Stimulated activated CD8-positive, alpha-beta memory T cell treated with anti-CD3 and anti-CD28 coated beads, Interleukin-7, amount 100 ng/mL, for 4 hours (primary cell): ENCODE measurements at regions not wholly inside any gene's neighbourhood (a gene's known extent, or its start where the extent isn't known, plus 50 kb on each side); places are given as distances from the start of the nearest gene placed in this dataset.

ENCODE experiments used
- DNase-seq, 2 donors: peaks; one replicate each; pipeline ENCODE4 v3.0.0-alpha.2; 2020; ENCODE audit warnings: low read depth in 2 of 2

DNA sequence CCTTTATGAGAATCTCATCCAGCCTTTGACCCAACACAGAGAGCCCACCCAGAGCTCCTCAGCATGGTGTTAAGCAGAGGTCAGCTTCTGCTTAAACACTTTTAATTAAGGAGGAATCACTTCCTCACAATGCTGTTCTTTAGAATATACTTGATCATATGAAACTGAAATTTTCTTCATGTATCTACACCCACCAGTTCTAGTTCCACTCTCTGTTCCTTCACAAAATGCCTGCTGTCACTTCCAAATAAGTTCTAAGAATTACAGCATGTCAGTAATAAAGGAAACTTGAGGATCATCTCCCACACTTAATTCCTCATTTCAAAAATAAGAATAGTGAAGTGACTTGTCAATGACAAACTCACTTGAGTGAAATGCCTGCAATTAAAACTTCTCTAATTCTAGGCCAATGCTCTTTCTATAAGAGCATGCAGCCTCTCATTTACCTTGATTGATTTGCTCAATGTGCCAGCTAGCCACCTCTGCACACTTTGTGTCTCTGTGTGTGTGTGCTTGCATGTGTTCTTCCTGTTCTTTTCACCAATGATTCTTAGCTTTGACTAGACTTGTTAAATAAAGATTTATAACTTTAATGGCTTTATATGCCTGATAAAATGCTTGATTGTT, 356.3 kb downstream of the PLPP3 start:
- no peak for DNase-seq

GRCh38 chr1:56220021-56220420, 359.3 kb downstream of the PLPP3 start:
- DNase-seq = no peak

DNA sequence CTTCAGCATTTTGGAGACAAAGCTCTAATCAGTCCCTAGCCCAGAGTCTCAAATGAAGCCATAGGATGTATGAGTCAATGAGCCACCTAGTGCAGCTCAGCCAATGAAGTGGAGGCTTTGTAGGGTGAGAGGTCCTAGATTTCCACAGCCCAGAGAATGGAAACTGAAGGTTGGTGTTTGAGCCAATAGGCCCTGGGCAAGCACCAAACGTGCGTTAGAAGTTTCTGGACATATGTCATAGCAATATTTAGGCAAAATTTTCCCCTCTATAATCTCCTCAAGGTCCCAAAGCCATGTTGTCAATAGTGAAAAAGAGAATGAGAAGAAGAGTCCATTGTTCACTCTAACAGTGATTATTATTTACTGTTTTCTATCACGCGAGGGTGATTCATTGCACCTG, 361.3 kb downstream of the PLPP3 start:
- no peak for DNase-seq

DNA sequence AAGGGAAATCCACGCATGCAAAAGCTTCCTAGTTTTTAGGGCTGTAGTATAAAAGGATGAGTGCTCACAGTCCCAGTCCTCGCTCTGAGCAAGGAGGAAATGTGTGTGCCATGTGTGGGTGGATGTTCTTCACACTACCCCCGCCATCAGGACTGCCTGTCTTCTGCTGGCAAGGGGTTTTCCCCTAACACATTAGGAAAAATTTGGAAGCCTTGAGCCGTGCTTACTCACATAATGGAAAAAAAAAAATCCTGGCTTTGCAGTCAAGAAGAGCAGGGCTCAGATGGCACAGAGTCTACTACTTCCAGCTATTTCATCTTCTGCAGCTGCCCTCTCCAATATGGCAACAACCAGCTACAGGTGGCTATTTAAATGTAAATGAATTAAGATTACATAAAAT, 363.1 kb downstream of the PLPP3 start:
- DNase-seq = no peak

DNA sequence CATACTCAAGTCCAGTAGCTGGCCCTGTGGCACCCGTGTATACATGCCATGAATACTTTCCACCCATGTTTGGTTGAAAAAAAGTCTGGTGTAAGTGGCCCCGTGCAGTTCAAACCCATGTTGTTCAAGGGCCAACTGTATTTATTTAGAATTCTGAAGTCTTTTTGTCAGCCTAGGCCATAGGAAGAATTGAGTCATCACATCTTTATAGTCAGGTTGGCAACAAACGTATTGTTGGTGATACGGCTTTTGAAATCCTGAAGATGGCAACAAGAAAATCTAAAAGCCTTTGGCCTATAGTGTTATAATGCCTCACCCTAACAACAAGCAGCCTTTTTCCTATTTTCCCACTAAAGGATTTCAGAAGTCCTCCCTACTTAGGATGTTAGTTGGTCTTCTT, 363.6 kb downstream of the PLPP3 start:
- no peak for DNase-seq

DNA sequence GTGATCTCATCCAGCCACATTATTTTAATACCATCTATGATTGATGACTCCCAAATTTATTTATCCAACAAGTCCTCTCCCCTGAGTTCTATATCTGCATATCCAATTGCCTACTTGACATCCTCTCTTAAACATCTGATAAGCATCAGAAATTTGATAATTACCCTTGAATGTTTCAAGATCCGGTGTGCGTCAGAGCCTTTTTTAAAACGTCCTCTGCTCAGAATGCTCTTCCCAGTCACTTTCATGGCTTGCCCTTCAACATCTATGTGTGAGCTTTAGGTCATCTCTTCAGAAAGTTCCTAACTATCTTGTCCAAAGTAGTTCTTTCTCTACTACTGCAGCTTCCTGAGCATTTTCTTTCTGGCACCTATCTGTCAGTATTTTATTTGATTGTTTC, 364.3 kb downstream of the PLPP3 start:
- no peak for DNase-seq

DNA sequence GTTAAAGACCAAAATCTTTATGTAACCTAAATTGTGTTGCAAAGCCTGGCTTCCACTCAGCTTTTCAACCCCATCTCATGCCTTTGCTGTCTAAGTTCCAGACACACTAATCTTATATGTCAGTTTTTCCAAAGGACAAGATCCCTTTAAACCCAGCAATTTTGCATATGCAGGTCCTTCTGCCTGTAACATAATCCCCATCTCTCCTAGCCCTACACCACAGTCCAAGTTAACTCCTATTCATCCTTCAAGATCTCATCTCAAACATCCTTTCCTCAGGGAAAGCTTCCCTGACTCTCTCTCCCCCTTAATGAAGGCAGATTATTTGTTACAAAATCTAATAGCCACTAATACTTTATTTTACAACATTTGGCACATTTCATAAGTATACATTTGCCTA, 366.3 kb downstream of the PLPP3 start:
- no peak for DNase-seq

GRCh38 chr1:56212143-56212542, 367.2 kb downstream of the PLPP3 start:
- no peak for DNase-seq

DNA sequence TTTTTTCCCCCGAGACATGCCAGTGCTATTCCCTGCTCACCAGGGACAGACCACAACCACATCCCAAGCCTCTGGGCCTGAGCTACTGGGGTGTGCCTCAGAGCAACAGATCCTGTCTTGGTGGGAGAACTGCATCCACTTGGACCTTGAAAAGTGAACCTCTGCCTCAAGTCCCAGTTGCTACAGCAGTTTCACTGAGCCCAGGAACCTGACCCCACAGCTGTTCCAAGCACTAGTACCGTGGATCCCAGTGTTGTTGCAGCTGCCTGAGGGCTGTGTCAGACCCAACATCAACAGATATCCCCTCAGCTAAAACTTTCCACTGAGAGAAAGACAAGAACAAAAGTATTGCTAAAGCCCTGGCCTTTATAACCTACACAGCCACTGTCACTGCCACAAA, 373.0 kb downstream of the PLPP3 start:
- DNase-seq = no peak

DNA sequence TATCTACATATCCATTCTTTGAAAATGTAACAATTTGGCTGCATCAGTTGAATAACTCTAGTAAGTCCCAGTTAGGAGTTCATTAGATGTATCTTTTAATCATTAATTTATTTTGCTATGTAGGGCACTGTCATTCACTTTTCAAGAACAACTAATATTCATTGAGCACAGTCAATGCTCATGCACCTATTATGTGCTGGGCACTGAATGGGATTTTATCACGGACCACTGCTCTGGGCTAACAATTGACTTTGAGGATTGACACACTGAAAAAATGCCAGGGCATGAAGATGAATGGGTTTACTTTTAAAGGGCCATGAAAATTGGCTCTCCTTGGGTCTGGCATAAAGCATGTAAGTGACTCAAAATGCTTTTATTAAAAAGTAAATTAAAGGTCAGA, 375.2 kb downstream of the PLPP3 start:
- no peak for DNase-seq

DNA sequence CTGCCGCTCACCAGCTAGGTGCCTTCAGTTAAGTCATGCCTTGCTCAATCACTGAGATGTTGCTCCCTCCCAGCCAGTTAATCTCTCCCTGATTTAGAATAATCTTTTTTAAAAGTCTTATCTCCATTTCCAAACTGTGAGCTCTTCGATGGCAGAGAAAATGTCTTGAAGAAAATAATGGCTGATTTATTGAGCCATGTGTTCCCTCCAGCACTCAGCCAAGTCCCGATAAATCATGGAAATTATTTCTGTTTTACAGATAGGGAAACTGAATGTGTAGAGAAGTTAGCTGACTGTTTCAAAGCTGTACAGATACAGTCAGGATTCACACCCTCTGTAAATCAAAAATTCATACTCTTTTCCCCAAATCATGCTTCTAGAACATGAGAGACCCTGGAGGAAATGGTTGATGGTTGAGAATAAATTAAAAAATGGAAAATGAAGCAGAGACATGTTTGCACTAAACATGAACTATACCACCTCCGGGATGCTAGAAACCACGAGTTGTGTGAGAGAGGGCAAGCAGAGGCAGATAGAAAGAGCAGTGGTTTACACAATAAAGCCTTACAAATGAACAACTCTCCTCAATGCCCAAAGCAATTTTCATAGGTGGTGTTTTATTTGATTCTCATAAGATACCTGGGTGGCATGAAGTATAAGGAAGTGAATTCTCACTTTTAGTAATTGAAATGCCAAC, 376.4 kb downstream of the PLPP3 start:
- DNase-seq = no peak

GRCh38 chr1:56202186-56202585, 377.2 kb downstream of the PLPP3 start:
- no peak for DNase-seq

DNA sequence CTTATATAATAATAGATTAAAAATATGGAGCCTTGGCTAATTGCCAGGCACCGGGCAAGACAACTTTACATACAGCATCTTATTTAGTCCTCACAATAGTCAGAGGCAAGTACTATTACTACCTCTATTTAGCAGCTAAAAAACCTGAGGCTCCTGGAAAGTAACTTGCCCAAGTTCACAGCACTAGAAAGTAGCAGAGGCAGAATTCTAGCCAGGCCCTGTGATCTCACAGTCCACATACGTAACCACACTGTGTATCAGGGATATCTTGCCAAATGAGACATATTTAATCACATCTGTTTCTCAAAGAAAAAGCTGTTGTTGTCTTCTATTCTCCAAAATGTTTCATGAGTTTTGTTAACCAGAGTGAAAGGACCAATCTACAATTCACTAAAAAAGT, 378.5 kb downstream of the PLPP3 start:
- no peak for DNase-seq

DNA sequence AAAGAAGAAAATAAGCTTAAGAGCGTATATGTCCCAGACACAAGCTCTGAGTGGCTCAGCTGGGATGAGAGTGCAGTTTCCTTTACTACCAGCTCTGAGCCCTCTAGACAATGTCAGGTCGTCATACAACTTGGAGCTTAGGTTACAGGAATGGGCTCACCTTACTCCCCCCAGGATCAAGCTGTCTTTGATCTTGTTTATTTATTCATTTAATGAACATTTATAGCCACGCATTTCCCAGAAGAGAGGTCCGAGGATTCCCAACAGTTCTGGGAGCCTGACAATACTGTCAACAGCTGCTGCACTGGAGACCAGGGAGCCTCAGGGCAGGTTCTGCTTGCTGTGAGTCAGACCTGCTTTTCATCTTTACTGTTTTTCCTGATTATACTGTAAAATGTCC, 378.9 kb downstream of the PLPP3 start:
- DNase-seq = no peak

GRCh38 chr1:56199956-56200355, 379.4 kb downstream of the PLPP3 start:
- no peak for DNase-seq

DNA sequence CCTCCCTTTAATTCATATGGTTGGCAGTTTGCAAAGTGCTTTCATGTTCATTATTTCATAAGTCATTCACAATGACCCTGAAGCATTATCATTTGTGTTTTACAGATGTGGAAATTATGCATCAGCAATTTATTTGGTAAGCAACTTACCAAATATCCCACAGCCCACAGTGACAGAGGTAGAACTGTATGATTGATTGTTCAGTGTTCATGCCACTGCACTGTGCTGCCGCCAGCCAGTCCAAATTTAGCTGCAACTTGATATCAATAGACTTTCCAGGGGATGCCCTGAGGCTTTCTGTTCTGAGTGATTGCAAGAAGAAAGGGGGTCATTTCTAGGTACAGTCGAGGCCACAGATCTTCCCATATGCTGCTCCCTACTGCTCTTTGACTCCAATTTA, 380.3 kb downstream of the PLPP3 start:
- no peak for DNase-seq

- no peak for DNase-seq
These were observed 381.4 kb downstream of the PLPP3 start for GRCh38 chr1:56197946-56198345.

DNA sequence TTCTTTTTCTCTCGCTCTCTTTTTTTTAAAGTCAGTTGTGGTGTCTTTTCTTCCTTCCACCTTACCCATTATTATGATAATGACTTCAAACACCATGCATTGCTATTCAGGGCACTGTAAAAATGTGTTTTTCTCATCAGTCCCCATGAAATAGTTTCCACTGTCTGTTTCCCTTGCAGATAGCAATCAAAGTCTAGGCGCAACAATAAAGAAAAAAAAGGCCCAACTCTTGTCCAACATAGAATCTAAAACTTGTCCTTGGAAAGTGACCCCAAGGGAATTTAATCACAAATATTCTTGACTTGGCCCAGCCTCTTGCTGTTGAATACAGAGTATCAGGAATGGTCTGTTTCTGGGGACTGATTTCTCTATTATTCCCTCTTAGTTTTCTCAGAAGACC, 382.5 kb downstream of the PLPP3 start:
- DNase-seq = no peak

- DNase-seq = no peak
These were observed 384.6 kb downstream of the PLPP3 start for GRCh38 chr1:56194701-56195300.

DNA sequence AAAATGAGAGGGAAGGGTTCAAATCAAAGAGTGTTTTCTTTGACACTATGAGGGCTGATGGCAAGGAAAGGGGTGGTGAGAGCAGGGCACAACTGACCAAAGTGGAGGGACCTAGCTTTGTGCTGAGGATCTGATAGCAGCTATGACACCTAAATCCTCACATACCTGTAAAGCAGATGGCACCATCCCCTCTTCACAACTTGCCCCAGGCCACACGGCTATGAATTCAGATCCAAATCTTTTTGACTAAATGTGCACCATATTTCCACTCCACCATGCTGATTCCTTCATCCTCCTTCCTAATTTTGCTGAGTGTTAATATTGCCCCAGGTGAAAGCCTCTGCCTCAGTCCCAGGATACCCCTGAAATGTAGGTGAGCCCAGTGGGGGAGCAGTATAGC, 385.7 kb downstream of the PLPP3 start:
- DNase-seq = no peak

- DNase-seq = no peak
These were observed 388.0 kb downstream of the PLPP3 start for GRCh38 chr1:56191369-56191768.

DNA sequence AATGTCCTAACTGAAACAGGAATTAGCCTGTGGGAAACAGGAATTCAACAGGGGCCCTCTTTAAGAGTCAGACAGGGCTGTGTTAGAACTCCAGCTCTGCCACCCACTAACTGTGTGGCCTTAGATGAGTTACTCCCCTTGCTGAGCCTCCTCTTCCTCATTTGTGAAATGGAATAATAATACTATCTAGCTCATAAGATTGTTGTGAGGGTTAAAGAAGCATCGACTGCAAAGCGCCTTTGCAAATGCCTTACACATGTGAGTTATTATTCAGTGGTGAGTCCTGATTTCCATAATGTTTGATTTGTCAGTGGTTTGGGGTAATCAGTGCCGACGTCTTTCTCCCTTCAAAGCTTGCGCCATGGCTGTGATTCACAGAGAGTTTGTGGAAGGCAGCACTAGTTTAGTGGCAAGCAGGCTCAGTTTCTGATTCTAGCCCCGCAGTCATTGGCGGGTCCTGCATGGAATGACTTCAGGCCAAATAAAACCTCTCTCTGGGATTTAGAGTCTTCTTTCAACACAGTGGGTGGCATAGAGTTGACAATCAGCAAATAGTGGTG, 388.5 kb downstream of the PLPP3 start:
- DNase-seq = no peak
